Erythroblast (primary cell): ENCODE measurements at regions not wholly inside any gene's neighbourhood (a gene's known extent, or its start where the extent isn't known, plus 50 kb on each side); places are given as distances from the start of the nearest gene placed in this dataset.

ENCODE experiments used
- GATA1 ChIP-seq: IDR thresholded peaks from 2 replicates; pipeline ENCODE4 v1.6.1; 2011; ENCODE audit warnings: low read depth, mild to moderate bottlenecking, control low read depth, low read length, moderate library complexity
- POLR2A ChIP-seq: IDR thresholded peaks from 2 replicates; pipeline ENCODE4 v1.6.1; 2011; ENCODE audit warnings: mild to moderate bottlenecking, low read length

GRCh38 chr22:49356428-49356827, 471.2 kb downstream of the BRD1 start:
- no peak for TF ChIP-seq POLR2A
- no peak for TF ChIP-seq GATA1
